HG03521 (cell line): ENCODE measurements at regions not wholly inside any gene's neighbourhood (a gene's known extent, or its start where the extent isn't known, plus 50 kb on each side); places are given as distances from the start of the nearest gene placed in this dataset.
"Not testable (repeated sequence)": the region's sequence is repeated elsewhere in the genome, so short reads cannot be mapped to it uniquely, and the experiment has no call there.

Experiments
- ATAC-seq: cut with Tn5 transposase; IDR thresholded peaks from one replicate; pipeline ENCODE4 v1.9.1; 2021; ENCODE audit warnings: mild to moderate bottlenecking, moderate library complexity; ENCODE audit not compliant: unreplicated experiment

DNA sequence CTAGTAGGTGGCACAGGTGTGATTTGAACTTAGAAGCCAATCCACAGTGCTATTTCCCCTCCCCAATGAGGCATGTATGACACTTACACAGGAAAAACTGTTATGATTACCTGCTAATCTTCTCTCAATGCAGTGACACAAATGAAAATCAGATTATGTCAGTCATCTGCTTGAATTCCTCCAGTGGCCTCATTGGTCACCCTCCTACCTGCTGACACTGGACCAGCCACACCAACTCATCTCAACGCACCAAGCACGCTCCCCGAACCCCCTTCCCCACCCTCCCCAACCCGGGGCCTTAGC is 82.2 kb upstream of the SEC11C start:
- no peak for ATAC-seq

DNA sequence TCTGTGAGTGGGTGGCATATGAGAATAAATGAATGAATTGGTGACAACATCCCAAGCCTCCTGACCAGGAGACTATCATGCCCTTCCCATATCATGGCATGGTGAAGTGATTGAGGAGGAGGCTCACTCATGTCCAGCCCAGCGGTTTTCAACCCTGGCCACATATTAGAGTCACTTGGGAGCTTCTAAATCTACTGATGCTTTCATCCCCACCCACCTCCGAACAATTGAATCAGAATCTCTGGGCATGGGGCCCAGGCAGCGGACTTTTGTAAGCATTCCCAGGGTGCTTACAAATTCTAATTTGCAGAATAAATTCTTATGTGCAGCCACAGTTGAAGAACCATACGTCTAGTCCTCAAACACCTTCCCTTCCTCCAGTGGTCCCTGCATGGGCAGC is 81.7 kb upstream of the SEC11C start:
- ATAC-seq = no peak

GRCh38 chr18:59059140-59059539 is 80.5 kb upstream of the SEC11C start:
- ATAC-seq = no peak

DNA sequence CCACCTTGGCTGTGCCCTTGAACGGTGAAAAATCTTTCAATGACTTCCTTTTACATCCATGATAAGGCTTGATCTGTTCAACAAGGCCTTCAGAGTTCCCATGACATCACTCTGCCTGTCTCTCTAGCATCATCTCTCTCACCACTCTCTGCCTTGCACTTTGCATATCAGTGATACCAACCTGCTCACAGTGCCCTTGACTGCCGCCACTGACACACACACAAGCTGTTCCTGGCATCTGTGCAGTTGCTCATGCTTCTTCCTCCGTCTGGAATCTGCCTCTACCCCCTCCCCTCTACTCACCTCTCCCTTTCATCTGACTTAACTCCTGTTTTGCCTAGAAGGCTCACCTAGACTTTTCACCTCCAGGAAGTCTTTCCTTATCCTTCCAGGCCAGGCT is 79.1 kb upstream of the SEC11C start:
- no peak for ATAC-seq

DNA sequence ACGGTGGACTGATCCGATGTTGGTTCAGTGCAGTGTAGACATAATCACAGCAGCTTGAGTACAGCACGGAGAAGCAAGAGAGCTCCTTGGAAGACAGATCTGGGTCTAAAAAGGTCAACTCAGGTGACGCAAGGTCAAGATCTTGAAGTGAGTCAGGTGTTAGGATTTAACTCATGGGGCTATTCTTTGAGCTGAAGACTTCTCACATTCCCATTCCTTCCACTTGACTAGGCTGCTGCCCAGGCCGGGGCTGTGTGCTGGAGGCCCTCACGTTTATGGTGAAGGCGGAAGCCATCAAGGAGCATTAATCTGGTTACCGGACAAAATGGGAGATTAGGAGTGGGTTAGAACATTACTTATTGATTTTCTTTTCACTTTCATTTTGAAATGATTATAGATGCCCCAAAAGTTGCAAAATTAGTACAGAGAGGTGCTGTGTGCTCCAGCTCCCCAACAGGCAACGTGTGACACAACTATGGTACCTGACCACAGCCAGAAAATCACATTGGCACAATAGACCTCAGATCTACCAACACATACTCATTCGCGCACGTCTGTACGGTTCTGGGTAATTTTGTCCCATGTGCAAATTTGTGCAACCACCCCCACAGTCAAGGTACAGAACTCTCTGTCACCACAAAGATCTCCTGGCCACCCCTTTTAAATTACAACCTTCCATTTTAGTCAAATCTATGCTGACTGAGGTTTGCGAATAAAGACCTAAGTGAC is 77.6 kb upstream of the SEC11C start:
- no peak for ATAC-seq

- ATAC-seq = no peak
Measured at GRCh38 chr18:59062643-59063006, 77.1 kb upstream of the SEC11C start.

GRCh38 chr18:59063300-59063906 is 76.3 kb upstream of the SEC11C start:
- no peak for ATAC-seq

DNA sequence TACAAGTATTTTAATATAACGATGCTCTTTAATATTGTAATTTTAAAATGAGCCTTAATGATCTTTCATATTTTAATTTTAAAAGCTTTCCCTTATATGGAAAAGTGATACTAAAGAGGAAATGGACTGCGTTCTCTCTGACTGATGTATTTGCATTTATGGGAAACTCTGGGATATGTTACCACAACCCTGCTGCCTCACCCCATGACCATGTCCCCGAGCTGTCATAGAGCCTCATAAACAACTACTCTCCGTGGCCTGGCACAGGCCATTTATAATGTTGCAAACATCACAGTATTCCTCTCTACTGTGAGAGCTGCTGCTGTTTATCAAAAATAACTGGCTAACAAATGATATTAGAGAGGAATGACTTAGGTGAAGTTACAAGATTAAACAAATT is 75.8 kb upstream of the SEC11C start:
- ATAC-seq = no peak

DNA sequence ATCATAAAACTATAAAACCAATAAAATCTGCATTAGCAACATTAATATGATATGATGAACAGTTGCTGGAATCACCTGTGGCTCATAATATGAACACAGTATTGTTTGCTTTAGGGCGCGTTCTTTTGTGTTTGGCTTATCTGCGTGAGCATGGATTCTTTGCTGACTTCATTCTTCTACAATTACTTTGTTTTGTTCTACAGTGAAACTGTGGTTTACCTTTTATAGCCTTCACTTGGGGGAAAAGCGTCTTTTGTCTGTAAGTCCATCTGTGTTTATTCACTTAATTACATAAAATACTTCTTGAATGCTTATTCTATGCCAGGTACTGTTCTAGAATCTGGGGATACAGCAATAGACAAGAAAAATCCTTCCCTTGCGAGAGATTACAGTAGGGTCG is 74.0 kb upstream of the SEC11C start:
- ATAC-seq = no peak

GRCh38 chr18:59067873-59068272 is 71.8 kb upstream of the SEC11C start:
- no peak for ATAC-seq

GRCh38 chr18:59068276-59069071 is 71.2 kb upstream of the SEC11C start:
- no peak for ATAC-seq

DNA sequence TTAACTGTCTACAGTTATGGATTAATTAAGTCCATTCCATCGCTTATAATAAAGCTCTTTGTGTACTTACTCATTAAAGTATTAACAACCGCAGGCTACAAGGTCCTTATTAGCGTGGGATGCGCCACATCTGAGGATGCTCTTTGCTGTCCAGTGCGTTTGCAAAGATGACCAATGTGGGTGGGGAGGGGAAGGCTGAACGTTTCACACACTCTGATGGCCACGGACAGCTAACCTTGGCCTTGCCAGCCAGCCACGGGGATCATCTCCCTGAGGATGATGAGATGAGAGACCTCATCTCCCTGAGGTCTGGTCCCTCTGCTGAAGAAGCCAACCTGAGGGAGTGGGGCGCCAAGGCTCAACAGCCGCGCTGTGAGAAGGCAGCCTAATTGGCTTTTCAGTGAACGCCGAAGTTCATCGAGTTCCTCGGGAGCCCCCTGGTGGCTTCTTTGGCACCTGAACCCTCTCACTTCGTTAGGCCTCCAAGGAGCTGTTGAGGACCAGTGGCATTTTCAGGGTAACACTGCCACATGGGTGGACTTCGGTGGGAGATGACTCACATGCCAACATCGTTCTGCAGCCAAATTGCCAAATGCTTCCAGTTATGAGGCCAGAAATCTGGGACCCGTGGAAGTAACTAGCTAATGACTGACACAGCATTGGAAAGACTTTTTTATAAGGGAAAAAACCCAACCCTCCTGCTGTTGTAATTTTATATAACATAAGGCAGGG is 69.3 kb upstream of the SEC11C start:
- peak; percentile 71 for ATAC-seq

DNA sequence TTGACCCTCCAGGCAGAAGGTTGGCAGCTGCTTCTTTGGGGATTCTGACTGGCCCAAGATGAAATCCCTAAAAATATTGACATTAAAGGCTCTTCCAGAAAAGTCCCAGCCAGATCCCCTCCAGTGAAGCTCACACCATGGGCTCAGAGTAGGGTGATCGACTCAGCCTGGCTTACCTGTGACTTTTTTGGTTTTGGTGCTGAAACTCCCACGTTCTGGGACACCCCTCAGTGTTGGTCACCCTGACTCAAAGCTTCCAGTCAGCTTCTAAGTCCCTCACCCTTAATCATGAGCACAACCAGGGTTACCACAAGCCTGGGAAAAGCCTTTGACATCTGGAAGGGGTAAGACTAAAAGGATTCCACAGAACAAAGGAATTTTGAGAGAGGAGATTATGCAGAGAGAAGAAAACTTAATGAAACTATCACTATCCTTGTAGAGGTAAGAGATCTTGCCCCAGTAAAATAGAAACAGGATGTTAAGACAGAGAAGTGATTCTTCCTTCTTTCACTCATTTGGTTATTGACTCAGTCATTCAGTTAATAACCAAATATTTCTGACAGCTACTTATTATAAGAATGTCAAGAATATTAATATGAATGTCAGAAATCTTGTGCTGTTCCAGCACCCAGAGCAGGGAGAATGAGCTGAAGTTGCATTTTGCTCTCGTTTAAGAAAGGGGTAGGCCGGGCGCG is 66.8 kb upstream of the SEC11C start:
- peak; percentile 47 for ATAC-seq

DNA sequence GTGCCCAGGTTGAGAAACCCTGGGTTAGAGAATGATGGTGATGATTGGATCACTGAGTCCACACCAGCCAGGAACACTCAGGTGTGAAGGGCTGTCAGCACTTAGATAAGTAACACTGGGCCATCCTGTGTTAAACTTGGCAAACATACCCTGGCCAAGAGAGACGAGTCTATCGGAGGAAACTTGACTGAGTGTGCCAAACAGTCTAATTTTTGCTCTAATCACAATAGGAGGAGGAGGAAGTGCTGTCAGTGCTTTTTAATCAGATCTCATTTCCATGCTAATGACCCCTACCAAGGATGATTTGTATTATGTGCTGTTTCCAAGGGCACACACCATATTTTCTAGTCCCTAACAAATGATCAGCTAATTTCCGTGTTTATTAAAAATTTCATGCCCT is 63.8 kb upstream of the SEC11C start:
- no peak for ATAC-seq

GRCh38 chr18:59079264-59079663 is 60.4 kb upstream of the SEC11C start:
- no peak for ATAC-seq

DNA sequence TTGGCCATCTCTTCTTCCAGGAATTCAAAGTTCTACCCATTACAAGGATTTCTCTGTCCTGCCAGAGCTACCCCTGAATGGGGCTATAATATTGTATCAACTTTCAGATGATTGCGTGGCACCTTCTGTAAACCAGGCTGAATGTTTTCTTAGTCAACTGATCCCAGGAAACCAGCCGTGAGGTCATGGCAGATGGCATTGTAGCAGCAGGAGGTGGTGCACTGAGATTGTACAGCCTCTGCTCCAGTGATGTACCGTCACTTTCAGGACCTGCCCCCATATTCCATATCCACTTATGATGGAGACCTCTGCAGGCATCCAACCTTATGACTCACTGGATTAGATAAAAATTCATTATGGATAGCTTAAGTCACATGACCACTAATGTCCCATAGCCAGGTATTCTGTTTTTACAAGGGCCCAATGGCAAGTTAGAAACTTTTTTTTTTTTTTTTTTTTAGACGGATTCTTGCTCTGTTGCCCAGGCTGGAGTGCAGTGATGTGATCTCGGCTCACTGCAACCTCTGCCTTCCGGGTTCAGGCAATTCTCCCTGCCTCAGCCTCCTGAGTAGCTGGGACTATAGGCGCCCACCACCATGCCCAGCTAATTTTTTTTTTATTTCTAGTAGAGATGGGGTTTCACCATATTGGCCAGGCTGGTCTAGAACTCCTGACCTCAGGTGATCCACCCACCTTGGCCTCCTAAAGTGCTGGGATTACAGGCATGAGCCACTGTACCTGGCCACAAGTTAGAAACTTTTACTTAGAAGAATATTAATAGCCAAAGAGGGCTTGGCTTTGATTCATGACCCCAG is 59.8 kb upstream of the SEC11C start:
- ATAC-seq = not testable (repeated sequence)

- ATAC-seq = no peak
Measured at GRCh38 chr18:59083136-59083818, 56.4 kb upstream of the SEC11C start.

- no peak for ATAC-seq
Measured at GRCh38 chr18:59085126-59085794, 54.4 kb upstream of the SEC11C start.

- ATAC-seq = no peak
Measured at GRCh38 chr18:59085797-59086196, 53.9 kb upstream of the SEC11C start.
